Endothelial cell (in vitro differentiated cells): ENCODE measurements at regions not wholly inside any gene's neighbourhood (a gene's known extent, or its start where the extent isn't known, plus 50 kb on each side); places are given as distances from the start of the nearest gene placed in this dataset.

Experiments used
- DNase-seq: peaks from one replicate; pipeline ENCODE4 v3.0.0; 2021; ENCODE audit warnings: low spot score
- H3K27ac Mint-ChIP-seq: one replicate; pipeline ENCODE4 v1.8.0; 2021; ENCODE audit warnings: mixed read lengths, inconsistent platforms; ENCODE audit not compliant: unreplicated experiment
- H3K27me3 Mint-ChIP-seq: one replicate; pipeline ENCODE4 v1.8.0; 2021; ENCODE audit warnings: mild to moderate bottlenecking, moderate library complexity, mixed read lengths, inconsistent platforms; ENCODE audit not compliant: unreplicated experiment
- H3K36me3 Mint-ChIP-seq: one replicate; pipeline ENCODE4 v1.8.0; 2021; ENCODE audit warnings: mild to moderate bottlenecking, low read depth, mixed read lengths, inconsistent platforms; ENCODE audit not compliant: unreplicated experiment
- H3K4me1 Mint-ChIP-seq: one replicate; pipeline ENCODE4 v1.8.0; 2021; ENCODE audit warnings: mild to moderate bottlenecking, mixed read lengths, inconsistent platforms; ENCODE audit not compliant: unreplicated experiment
- H3K4me3 Mint-ChIP-seq: one replicate; pipeline ENCODE4 v1.8.0; 2021; ENCODE audit warnings: mild to moderate bottlenecking, mixed read lengths, inconsistent platforms; ENCODE audit not compliant: unreplicated experiment
- H3K9me3 Mint-ChIP-seq: one replicate; pipeline ENCODE4 v1.8.0; 2021; ENCODE audit warnings: mixed read lengths, inconsistent platforms; ENCODE audit not compliant: unreplicated experiment
- CTCF ChIP-seq: fragments of 200-600 bp; sonication (generic); IDR thresholded peaks from one replicate; pipeline ENCODE4 v1.5.0; 2021; ENCODE audit warnings: antibody characterized with exemption; ENCODE audit not compliant: unreplicated experiment

GRCh38 chr1:79694241-79694640 is 687.7 kb upstream of the ADGRL4 start:
- no peaks in the 10 kb centered on the region for H3K9me3 Mint-ChIP-seq
- no peak overlapping the region for H3K27ac Mint-ChIP-seq
- H3K4me3 Mint-ChIP-seq = no peak overlapping the region
- DNase-seq = no peak
- TF ChIP-seq CTCF = no peak
- no peaks in the 10 kb centered on the region for H3K36me3 Mint-ChIP-seq
- H3K4me1 Mint-ChIP-seq = no peaks in the 10 kb centered on the region
- peaks cover 3% of the 10 kb centered on the region for H3K27me3 Mint-ChIP-seq

- Mint-ChIP-seq H3K9me3 (no peaks in the 10 kb centered on the region), H3K27me3 (peaks cover 3% of the 10 kb centered on the region), H3K4me1 (no peaks in the 10 kb centered on the region), H3K36me3 (no peaks in the 10 kb centered on the region), H3K4me3 (no peak overlapping the region), H3K27ac (no peak overlapping the region)
- no peak for TF ChIP-seq CTCF
- no peak for DNase-seq
Measured at GRCh38 chr1:79693441-79694114, 687.0 kb upstream of the ADGRL4 start.

- Mint-ChIP-seq H3K9me3 (no peaks in the 10 kb centered on the region), H3K4me1 (no peaks in the 10 kb centered on the region), H3K27ac (no peak overlapping the region), H3K36me3 (no peaks in the 10 kb centered on the region), H3K27me3 (peaks cover 2% of the 10 kb centered on the region), H3K4me3 (no peak overlapping the region)
- no peak for DNase-seq
- TF ChIP-seq CTCF = no peak
Measured at GRCh38 chr1:79692519-79692918, 686.0 kb upstream of the ADGRL4 start.

- no peaks in the 10 kb centered on the region for H3K27me3 Mint-ChIP-seq
- no peaks in the 10 kb centered on the region for H3K36me3 Mint-ChIP-seq
- no peaks in the 10 kb centered on the region for H3K4me1 Mint-ChIP-seq
- DNase-seq = no peak
- H3K27ac Mint-ChIP-seq = no peak overlapping the region
- TF ChIP-seq CTCF = no peak
- no peaks in the 10 kb centered on the region for H3K9me3 Mint-ChIP-seq
- no peak overlapping the region for H3K4me3 Mint-ChIP-seq
Measured at GRCh38 chr1:79688932-79689331, 682.4 kb upstream of the ADGRL4 start.

- no peak overlapping the region for H3K4me3 Mint-ChIP-seq
- H3K36me3 Mint-ChIP-seq = no peaks in the 10 kb centered on the region
- H3K27me3 Mint-ChIP-seq = no peaks in the 10 kb centered on the region
- no peak for DNase-seq
- no peaks in the 10 kb centered on the region for H3K9me3 Mint-ChIP-seq
- H3K27ac Mint-ChIP-seq = no peak overlapping the region
- no peaks in the 10 kb centered on the region for H3K4me1 Mint-ChIP-seq
- TF ChIP-seq CTCF = no peak
Measured at GRCh38 chr1:79683420-79683819, 676.9 kb upstream of the ADGRL4 start.
